Brain microvascular endothelial cell (primary cell): ENCODE measurements at regions not wholly inside any gene's neighbourhood (a gene's known extent, or its start where the extent isn't known, plus 50 kb on each side); places are given as distances from the start of the nearest gene placed in this dataset.

Experiments
- DNase-seq: peaks from one replicate; pipeline ENCODE4 v3.0.0-alpha.2; 2020
- H3K27ac ChIP-seq: fragments of 250-450 bp; sonication (Bioruptor Pico); 2 replicates; pipeline ENCODE4 v1.5.1; 2020; ENCODE audit warnings: mild to moderate bottlenecking, moderate library complexity
- H3K27me3 ChIP-seq: fragments of 250-450 bp; sonication (Bioruptor Pico); replicated peaks from 2 replicates; pipeline ENCODE4 v1.5.1; 2020; ENCODE audit warnings: mild to moderate bottlenecking
- H3K36me3 ChIP-seq: fragments of 250-450 bp; sonication (Bioruptor Pico); replicated peaks from 2 replicates; pipeline ENCODE4 v1.5.1; 2020; ENCODE audit warnings: mild to moderate bottlenecking
- H3K4me3 ChIP-seq: 2 replicates; pipeline ENCODE4 v1.5.1; 2011; ENCODE audit warnings: low read depth, mild to moderate bottlenecking, control low read depth, low read length, moderate library complexity
- in situ Hi-C: cut with HindIII; loops from 2 replicates; pipeline ENCODE4 v1.10.0; 2017; ENCODE audit warnings: low sequenced_read_pairs, low pct_ligation_motif_present
- TF ChIP-seq, protein P1 (sequence below): IDR thresholded peaks from 2 replicates; pipeline ENCODE4 v1.5.1; 2011; ENCODE audit warnings: low read depth, mild to moderate bottlenecking, moderate library complexity, low read length, control low read depth, inconsistent platforms; ENCODE audit errors: missing control alignments

DNA sequence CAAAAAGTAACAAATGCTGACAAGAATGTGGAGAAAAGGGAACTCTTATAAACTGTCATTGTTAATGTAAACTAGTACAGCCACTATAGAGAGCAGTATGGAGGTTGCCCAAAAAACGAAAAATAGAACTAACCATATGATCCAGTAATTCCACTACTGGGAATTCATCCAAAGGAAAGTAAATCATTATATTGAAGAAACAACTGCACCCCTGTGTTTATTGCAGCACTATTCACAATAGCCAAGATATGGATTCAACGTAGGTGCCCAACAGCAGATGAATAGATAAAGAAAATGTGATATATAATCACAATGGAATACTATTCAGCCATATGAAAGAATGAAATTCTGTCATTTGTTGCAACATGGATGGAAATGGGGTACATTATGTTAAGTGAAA is 188.0 kb upstream of the E2F7 start:
- no peak for DNase-seq
- Histone ChIP-seq H3K27ac (no peak overlapping the region), H3K36me3 (no peaks in the 10 kb centered on the region), H3K27me3 (no peaks in the 10 kb centered on the region), H3K4me3 (no peak overlapping the region)
- in situ Hi-C loops: no loop called here
- TF ChIP-seq, protein P1, sequence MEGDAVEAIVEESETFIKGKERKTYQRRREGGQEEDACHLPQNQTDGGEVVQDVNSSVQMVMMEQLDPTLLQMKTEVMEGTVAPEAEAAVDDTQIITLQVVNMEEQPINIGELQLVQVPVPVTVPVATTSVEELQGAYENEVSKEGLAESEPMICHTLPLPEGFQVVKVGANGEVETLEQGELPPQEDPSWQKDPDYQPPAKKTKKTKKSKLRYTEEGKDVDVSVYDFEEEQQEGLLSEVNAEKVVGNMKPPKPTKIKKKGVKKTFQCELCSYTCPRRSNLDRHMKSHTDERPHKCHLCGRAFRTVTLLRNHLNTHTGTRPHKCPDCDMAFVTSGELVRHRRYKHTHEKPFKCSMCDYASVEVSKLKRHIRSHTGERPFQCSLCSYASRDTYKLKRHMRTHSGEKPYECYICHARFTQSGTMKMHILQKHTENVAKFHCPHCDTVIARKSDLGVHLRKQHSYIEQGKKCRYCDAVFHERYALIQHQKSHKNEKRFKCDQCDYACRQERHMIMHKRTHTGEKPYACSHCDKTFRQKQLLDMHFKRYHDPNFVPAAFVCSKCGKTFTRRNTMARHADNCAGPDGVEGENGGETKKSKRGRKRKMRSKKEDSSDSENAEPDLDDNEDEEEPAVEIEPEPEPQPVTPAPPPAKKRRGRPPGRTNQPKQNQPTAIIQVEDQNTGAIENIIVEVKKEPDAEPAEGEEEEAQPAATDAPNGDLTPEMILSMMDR: no peak

DNA sequence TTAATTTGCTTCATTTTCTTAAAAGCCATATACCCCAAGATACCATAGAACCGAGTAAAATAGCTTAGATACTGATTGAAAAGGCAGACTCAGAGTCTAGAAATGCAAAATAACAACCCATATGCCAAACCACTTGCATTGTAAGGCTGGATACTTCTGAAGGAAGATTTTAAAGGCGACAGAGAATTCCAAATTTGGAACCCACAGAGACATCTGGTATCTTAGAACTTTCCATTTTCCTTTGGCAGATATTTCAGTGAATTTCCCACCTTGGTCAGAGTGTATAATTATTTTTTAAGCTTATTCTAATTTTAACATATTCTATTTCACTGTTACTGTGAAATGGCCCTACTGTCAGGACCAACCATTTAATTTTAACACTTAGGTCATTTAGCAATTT is 186.4 kb upstream of the E2F7 start:
- Histone ChIP-seq H3K27me3 (no peaks in the 10 kb centered on the region), H3K36me3 (no peaks in the 10 kb centered on the region), H3K4me3 (no peak overlapping the region), H3K27ac (no peak overlapping the region)
- TF ChIP-seq, protein P1: no peak
- in situ Hi-C loops: no loop called here
- no peak for DNase-seq

DNA sequence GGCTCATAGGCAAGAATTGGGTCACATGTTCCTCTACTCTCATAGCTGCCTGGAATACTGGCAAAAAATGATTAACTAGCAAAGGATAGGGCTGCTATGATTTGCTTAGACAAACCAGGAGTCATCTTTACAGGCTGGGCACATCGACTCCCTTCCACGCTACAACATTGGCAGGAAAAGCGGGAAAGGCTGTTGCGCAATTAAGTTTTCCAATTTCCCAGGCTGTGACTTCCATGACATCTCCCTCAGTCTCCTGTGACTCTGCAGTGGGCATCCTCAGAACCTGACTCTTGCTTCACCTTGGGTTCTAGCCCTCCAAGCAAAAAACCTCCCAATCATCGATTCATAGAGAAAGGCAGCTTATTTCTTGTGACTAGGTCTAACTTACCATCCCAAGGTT is 184.5 kb upstream of the E2F7 start:
- no peak overlapping the region for H3K4me3 ChIP-seq
- in situ Hi-C loops: no loop called here
- H3K27me3 ChIP-seq: no peaks in the 10 kb centered on the region
- no peaks in the 10 kb centered on the region for H3K36me3 ChIP-seq
- DNase-seq: no peak
- TF ChIP-seq, protein P1: no peak
- H3K27ac ChIP-seq: no peak overlapping the region

DNA sequence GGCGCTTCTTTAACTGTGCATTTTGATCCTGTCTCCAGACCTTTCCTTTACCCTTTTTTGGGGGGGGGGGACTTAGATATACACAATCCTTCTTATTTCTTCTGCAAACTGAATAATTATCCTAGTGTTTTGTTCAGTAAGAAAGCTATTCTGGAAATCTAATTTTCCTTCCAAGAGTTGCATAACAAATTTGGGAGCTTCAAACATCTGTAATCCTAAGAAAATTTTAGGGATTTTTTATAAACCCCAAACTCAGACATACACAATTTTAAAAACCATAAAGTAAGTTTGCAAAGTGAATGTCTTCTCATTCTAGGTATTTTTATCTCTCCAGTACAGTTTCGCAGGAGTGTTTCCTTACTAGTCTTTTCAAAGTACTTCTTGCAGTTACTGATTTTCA is 182.7 kb upstream of the E2F7 start:
- in situ Hi-C loops: no loop called here

DNA sequence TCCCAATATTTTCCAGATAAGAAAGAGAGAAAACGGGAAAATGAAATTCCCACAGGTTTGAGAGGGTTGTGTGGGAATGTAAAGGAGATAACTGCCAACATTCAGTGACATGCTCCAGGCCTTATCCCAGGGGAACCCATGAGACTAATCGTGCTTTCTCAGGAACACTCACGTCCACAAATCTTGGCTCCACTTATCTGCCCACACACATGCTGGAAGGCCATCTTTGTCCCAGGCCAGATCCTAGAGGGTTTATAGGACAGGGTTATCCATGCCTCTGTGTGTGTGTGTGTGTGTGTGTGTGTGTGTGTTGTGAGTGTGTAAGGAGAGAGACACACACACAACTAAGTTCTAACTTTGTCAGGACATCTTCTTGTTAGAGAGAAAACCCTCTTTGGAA is 182.2 kb upstream of the E2F7 start:
- H3K27ac ChIP-seq: no peak overlapping the region
- TF ChIP-seq, protein P1: no peak
- no peak overlapping the region for H3K4me3 ChIP-seq
- no peak for DNase-seq
- H3K27me3 ChIP-seq: no peaks in the 10 kb centered on the region
- H3K36me3 ChIP-seq: no peaks in the 10 kb centered on the region
- in situ Hi-C loops: no loop called here

More for the DNA sequence above, 182.7 kb upstream of the E2F7 start:
- H3K27me3 ChIP-seq: no peaks in the 10 kb centered on the region
- H3K4me3 ChIP-seq: no peak overlapping the region
- TF ChIP-seq, protein P1: no peak
- H3K36me3 ChIP-seq: no peaks in the 10 kb centered on the region
- no peak for DNase-seq
- no peak overlapping the region for H3K27ac ChIP-seq

DNA sequence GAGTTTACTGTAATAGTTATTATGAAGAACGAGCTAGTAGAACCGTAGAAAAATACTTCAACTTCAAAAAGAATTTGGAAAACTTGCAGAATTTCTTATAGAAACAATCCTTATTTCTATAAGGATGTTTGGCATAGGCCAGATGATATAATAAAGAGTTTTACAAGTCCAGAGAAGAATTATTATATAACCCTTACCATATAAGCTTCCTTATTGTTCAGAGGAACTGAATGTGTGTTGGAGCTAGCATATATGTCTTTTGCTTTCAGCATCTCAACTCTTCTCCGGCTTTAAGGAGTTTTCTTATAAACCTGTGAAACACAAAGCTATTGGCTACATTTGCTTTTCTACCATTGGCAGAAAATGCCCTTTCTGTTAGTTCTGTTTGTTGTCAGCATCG is 178.0 kb upstream of the E2F7 start:
- Histone ChIP-seq H3K4me3 (no peak overlapping the region), H3K27me3 (no peaks in the 10 kb centered on the region), H3K36me3 (no peaks in the 10 kb centered on the region), H3K27ac (no peak overlapping the region)
- in situ Hi-C loops: no loop called here
- TF ChIP-seq, protein P1: no peak
- no peak for DNase-seq
